K562 (cell line): ENCODE measurements at regions not wholly inside any gene's neighbourhood (a gene's known extent, or its start where the extent isn't known, plus 50 kb on each side); places are given as distances from the start of the nearest gene placed in this dataset.

Source experiments
- ATAC-seq: fragments of 200-7000 bp; cut with Tn5 transposase; 3 replicates; pipeline ENCODE4 v1.9.1; 2020; ENCODE audit warnings: moderate library complexity
- BruUV-seq: library from RNA; stranded (reverse); fragments of 400-500 nt; replicated peaks from 2 replicates; lab custom pipeline; 2021; lab: Mats Ljungman, UMichigan
- CTCF ChIA-PET: fragments of 300-600 bp; formaldehyde crosslinking; extraction: SDS; loops from one replicate; lab custom pipeline; 2021; ENCODE audit warnings: low intra/inter-chr PET ratio; lab: Yijun Ruan, JAX
- POLR2A ChIA-PET: fragments of 300-600, 350-650 bp; sonication (Branson Sonifier 250); formaldehyde crosslinking; extraction: SDS; loops from one replicate; lab custom pipeline; 2021; ENCODE audit warnings: antibody characterized with exemption, inconsistent platforms; lab: Yijun Ruan, JAX
- DNase-seq, 4 experiments: peaks; one replicate each; pipeline versions ENCODE4 v3.0.0 to v3.0.0-alpha.2; 2011 to 2018; ENCODE audit warnings: low spot score in 3 of 4, mixed read lengths in 3 of 4; ENCODE audit errors: extremely low read depth in 1 of 4
- FAIRE-seq: peaks from 2 replicates; lab custom pipeline; 2011; peaks lifted over from hg19 to GRCh38; lab: Jason Lieb, UNC
- H2AFZ ChIP-seq: 2 replicates; pipeline ENCODE4 v1.6.0; 2011; ENCODE audit warnings: low read depth, low read length, control low read depth, inconsistent platforms
- H3K27ac ChIP-seq: fragments of 200-600 bp; 3 replicates; pipeline ENCODE4 v1.8.0; 2011; ENCODE audit warnings: low read depth, mild to moderate bottlenecking, control low read depth, inconsistent platforms, low read length, moderate library complexity, mixed read lengths; ENCODE audit errors: extremely low read depth
- H3K27me3 ChIP-seq, 2 experiments: fragments of 300-600 bp in 1 of 2; 2 replicates in 1 of 2; 3 replicates in 1 of 2; pipeline versions ENCODE4 v1.6.0 to v1.8.0; 2011; ENCODE audit warnings: inconsistent platforms in 2 of 2, low read length in 2 of 2, mild to moderate bottlenecking in 1 of 2, mixed read lengths in 1 of 2, moderate library complexity in 1 of 2; ENCODE audit not compliant: control insufficient read depth in 2 of 2, insufficient read depth in 2 of 2
- H3K36me3 ChIP-seq: fragments of 300-600 bp; 3 replicates; pipeline ENCODE4 v1.8.0; 2011; ENCODE audit warnings: mild to moderate bottlenecking, low read length, inconsistent platforms; ENCODE audit not compliant: control insufficient read depth, insufficient read depth
- H3K4me1 ChIP-seq, 2 experiments: fragments of 200-600 bp in 1 of 2; replicated peaks in 1 of 2; 2 replicates in 1 of 2; 3 replicates in 1 of 2; pipeline versions ENCODE4 v1.5.1 to v1.8.0; 2011; ENCODE audit warnings: inconsistent platforms in 2 of 2, low read length in 2 of 2, mild to moderate bottlenecking in 1 of 2, mixed read lengths in 1 of 2, moderate library complexity in 1 of 2; ENCODE audit not compliant: control insufficient read depth in 2 of 2, insufficient read depth in 2 of 2
- H3K4me2 ChIP-seq: 2 replicates; pipeline ENCODE4 v1.6.1; 2011; ENCODE audit warnings: low read length, control low read depth, inconsistent platforms, mixed read lengths; ENCODE audit not compliant: insufficient read depth
- H3K4me3 ChIP-seq: fragments of 200-600 bp; sonication (generic), shearing (Covaris generic); 2 replicates; pipeline ENCODE4 v1.5.1; 2016; ENCODE audit warnings: control low read depth, inconsistent platforms
- H3K79me2 ChIP-seq: fragments of 200-600 bp; 3 replicates; pipeline ENCODE4 v1.8.0; 2011; ENCODE audit warnings: low read length, inconsistent platforms; ENCODE audit not compliant: control insufficient read depth, insufficient read depth
- H3K9ac ChIP-seq, 2 experiments: 2 replicates each; pipeline versions ENCODE4 v1.6.0 to v1.6.1; 2011; ENCODE audit warnings: low read depth in 2 of 2, low read length in 2 of 2, control low read depth in 1 of 2, inconsistent platforms in 1 of 2, mild to moderate bottlenecking in 1 of 2, mixed read lengths in 1 of 2; ENCODE audit not compliant: insufficient read depth in 1 of 2
- H3K9me1 ChIP-seq: one replicate; pipeline ENCODE4 v1.6.0; 2011; ENCODE audit warnings: inconsistent platforms, mild to moderate bottlenecking, low read length, moderate library complexity; ENCODE audit not compliant: control insufficient read depth, insufficient read depth
- H3K9me3 ChIP-seq: replicated peaks from 2 replicates; pipeline ENCODE4 v1.5.1; 2011; ENCODE audit warnings: low read depth, low read length, inconsistent platforms; ENCODE audit not compliant: control insufficient read depth, insufficient read depth
- H4K20me1 ChIP-seq: replicated peaks from 2 replicates; pipeline ENCODE4 v1.6.1; 2011; ENCODE audit warnings: low read length, inconsistent platforms, mixed read lengths; ENCODE audit not compliant: control insufficient read depth, insufficient read depth
- EP400 ChIP-seq: fragments of 450-650 bp; IDR thresholded peaks from 2 replicates; pipeline ENCODE4 v1.6.1; 2017; ENCODE audit warnings: antibody characterized with exemption, mild to moderate bottlenecking, moderate library complexity
- FOXM1 ChIP-seq, 2 experiments: fragments of 450-650 bp in 1 of 2; sonication (generic) in 1 of 2; formaldehyde crosslinking in 1 of 2; IDR thresholded peaks; 2 replicates each; pipeline versions ENCODE4 v1.6.1 to v1.9.0; 2017 to 2022; ENCODE audit warnings: low read depth in 2 of 2, mild to moderate bottlenecking in 2 of 2, missing genetic modification reagents in 1 of 2, moderate library complexity in 1 of 2
- HOXB6 ChIP-seq: fragments of 250-450 bp; sonication (Bioruptor Pico); IDR thresholded peaks from 2 replicates; pipeline ENCODE4 v1.5.1; 2022; ENCODE audit warnings: mild to moderate bottlenecking, borderline replicate concordance
- POLR2AphosphoS2 ChIP-seq: IDR thresholded peaks from 2 replicates; pipeline ENCODE4 v1.6.1; 2012; ENCODE audit warnings: low read length, improper control_type of control experiment
- PREB ChIP-seq: sonication (generic); formaldehyde crosslinking; IDR thresholded peaks from 2 replicates; pipeline ENCODE4 v1.8.1; 2023; ENCODE audit warnings: mild to moderate bottlenecking, missing genetic modification reagents
- PTTG1 ChIP-seq: fragments of 450-650 bp; IDR thresholded peaks from 2 replicates; pipeline ENCODE4 v1.6.1; 2016; ENCODE audit warnings: low read depth, mild to moderate bottlenecking, missing genetic modification characterization, missing compliant biosample characterization
- USF1 ChIP-seq: sonication (generic); formaldehyde crosslinking; IDR thresholded peaks from 2 replicates; pipeline ENCODE4 v1.9.0; 2022; ENCODE audit warnings: mild to moderate bottlenecking, missing genetic modification reagents
- ZBTB2 ChIP-seq: fragments of 450-650 bp; IDR thresholded peaks from 2 replicates; pipeline ENCODE4 v1.6.1; 2016; ENCODE audit warnings: antibody characterized with exemption
- ZNF232 ChIP-seq: sonication (generic); formaldehyde crosslinking; IDR thresholded peaks from 2 replicates; pipeline ENCODE4 v1.8.0; 2022; ENCODE audit warnings: mild to moderate bottlenecking, missing genetic modification reagents
- WGBS: fragments of 100-300 bp; shearing (Covaris generic); methylation state at CpG from one replicate; pipeline ENCODE4 v1.1.6; 2016; ENCODE audit warnings: low coverage, mixed read lengths; ENCODE audit not compliant: insufficient coverage; ENCODE audit errors: missing lambda C conversion rate; 5-methylcytosine and 5-hydroxymethylcytosine counted together
- in situ Hi-C: fragments of 300-500 bp; cut with MboI; formaldehyde crosslinking; loops from 4 replicates; pipeline ENCODE4 v1.15.0; 2018; ENCODE audit warnings: inconsistent platforms, mixed read lengths
- intact Hi-C: fragments of 100-400 bp; cut with micrococcal nuclease; formaldehyde crosslinking; loops from 2 replicates; pipeline ENCODE4 v1.14.2; 2022
- TF ChIP-seq, protein P1 (sequence below): fragments of 450-650 bp; IDR thresholded peaks from 2 replicates; pipeline ENCODE4 v1.6.1; 2016; ENCODE audit warnings: borderline replicate concordance

- no peak overlapping the region for H3K9ac ChIP-seq
- DNase-seq (no peak), FAIRE-seq (no peak), ATAC-seq (no peak)
- CTCF ChIA-PET: no interaction called here
- no peak overlapping the region for H2AFZ ChIP-seq
- H4K20me1 ChIP-seq: no peaks in the 10 kb centered on the region
- WGBS: 0% methylated on average over 4 of the region's 4 CpGs
- no peaks in the 10 kb centered on the region for H3K9me1 ChIP-seq
- no peaks in the 10 kb centered on the region; a peak in 1 of 5 replicates for H3K4me1 ChIP-seq
- POLR2A ChIA-PET: no interaction called here
- no peaks in the 10 kb centered on the region for H3K36me3 ChIP-seq
- intact Hi-C loops (no loop called here), in situ Hi-C loops (no loop called here)
- no peaks in the 10 kb centered on the region for H3K9me3 ChIP-seq
- H3K4me3 ChIP-seq: no peak overlapping the region
- BruUV-seq: no TSS peak
- no peak overlapping the region for H3K27ac ChIP-seq
- no peak for TF ChIP-seq PREB (CRISPR knock-in tag)
- TF ChIP-seq POLR2AphosphoS2: no peak
- no peak for TF ChIP-seq FOXM1 (IDR thresholded peaks at IDR 0.05; ENCODE audit: low read depth)
- TF ChIP-seq FOXM1 (CRISPR knock-in tag; IDR thresholded peaks at IDR 0.05; ENCODE audit: low read depth): no peak
- no peak for TF ChIP-seq PTTG1 (tag)
- no peak for TF ChIP-seq ZBTB2
- TF ChIP-seq, protein P1, sequence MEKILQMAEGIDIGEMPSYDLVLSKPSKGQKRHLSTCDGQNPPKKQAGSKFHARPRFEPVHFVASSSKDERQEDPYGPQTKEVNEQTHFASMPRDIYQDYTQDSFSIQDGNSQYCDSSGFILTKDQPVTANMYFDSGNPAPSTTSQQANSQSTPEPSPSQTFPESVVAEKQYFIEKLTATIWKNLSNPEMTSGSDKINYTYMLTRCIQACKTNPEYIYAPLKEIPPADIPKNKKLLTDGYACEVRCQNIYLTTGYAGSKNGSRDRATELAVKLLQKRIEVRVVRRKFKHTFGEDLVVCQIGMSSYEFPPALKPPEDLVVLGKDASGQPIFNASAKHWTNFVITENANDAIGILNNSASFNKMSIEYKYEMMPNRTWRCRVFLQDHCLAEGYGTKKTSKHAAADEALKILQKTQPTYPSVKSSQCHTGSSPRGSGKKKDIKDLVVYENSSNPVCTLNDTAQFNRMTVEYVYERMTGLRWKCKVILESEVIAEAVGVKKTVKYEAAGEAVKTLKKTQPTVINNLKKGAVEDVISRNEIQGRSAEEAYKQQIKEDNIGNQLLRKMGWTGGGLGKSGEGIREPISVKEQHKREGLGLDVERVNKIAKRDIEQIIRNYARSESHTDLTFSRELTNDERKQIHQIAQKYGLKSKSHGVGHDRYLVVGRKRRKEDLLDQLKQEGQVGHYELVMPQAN: no peak
- TF ChIP-seq HOXB6 (CRISPR knock-in tag): no peak
- TF ChIP-seq EP400: no peak
- no peak for TF ChIP-seq ZNF232
- no peak for TF ChIP-seq USF1 (CRISPR knock-in tag)
- TF ChIP-seq, all 486 proteins: peak for 0
- H3K27me3 ChIP-seq: peaks cover 11 to 24% of the 10 kb centered on the region in 2 experiments; a peak in 4 of 5 replicates
- H3K4me2 ChIP-seq: no peak overlapping the region
- H3K79me2 ChIP-seq: no peaks in the 10 kb centered on the region
Measured at GRCh38 chr6:2583459-2583858, 167.3 kb downstream of the MYLK4 start.
